ENCODE measurements at regions not wholly inside any gene's neighbourhood (a gene's known extent, or its start where the extent isn't known, plus 50 kb on each side); places are given as distances from the start of the nearest gene placed in this dataset.
"Not testable (repeated sequence)": the region's sequence is repeated elsewhere in the genome, so short reads cannot be mapped to it uniquely, and the experiment has no call there.

DNA sequence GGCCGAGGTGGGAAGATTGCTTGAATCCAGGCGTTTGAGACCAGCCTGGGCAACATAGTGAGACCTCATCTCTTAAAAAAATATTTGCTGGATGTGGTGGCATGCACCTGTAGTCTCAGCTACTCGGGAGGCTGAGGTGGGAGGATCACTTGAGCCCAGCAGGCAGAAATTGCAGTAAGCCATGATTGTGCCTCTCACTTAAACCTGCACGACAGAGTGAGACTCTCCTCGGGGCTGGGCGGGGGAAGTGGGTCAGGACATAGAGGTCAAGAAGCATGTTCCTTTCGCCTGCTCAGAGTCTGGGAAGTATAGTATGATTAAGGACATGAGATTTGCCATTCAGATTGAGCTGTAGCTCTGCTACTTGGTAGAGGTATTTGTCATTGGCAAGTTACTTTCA, 52.3 kb downstream of the SEPTIN7 start:
- H3K4me1 ChIP-seq (ENCODE audit: control insufficient read depth in 2 of 2, insufficient read depth in 2 of 2, low read length in 2 of 2); DNase-seq (ENCODE audit: low read depth in 6 of 9, low spot score in 9 of 9): not testable (repeated sequence)
- WGBS: 98% methylated on average over 7 of the region's 7 CpGs

DNA sequence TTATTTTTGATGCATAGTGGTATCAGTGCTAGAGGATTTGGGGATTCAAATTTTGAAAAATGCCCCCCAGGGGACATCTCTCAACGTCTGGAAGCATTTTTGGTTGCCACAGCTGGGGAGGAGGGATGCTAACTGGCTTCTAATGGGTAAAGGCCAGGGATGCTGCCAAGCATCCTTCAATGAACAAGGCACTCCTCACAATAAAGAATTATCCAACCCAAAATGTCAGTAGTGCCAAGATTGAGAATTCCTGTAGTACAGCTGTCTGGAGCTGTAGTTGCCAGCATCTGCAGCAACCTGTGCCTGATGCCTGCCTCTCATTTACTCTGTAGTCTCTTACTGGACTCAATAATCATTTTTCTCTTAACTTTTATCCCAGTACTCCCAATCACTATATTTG, 53.5 kb downstream of the SEPTIN7 start:
- WGBS: 93% methylated on average over 1 of the region's 1 CpG
- Histone ChIP-seq H3K9me3 (ENCODE audit: control insufficient read depth in 2 of 2, insufficient read depth in 1 of 2, low read length in 1 of 2) (peaks cover 0 to 3% of the 10 kb centered on the region in 2 donors), H3K27ac (ENCODE audit: low read depth in 1 of 2, low read length in 1 of 2) (no peak overlapping the region), H3K27me3 (ENCODE audit: control insufficient read depth in 2 of 2, insufficient read depth in 1 of 2, low read length in 1 of 2) (no peaks in the 10 kb centered on the region), H3K36me3 (ENCODE audit: control insufficient read depth in 2 of 2, insufficient read depth in 2 of 2, low read length in 1 of 2) (peaks cover 2 to 13% of the 10 kb centered on the region in 2 donors), H3K4me3 (ENCODE audit: low read length in 2 of 2) (no peak overlapping the region), H3K4me1 (ENCODE audit: control insufficient read depth in 2 of 2, insufficient read depth in 2 of 2, low read length in 2 of 2) (no peaks in the 10 kb centered on the region)
- no peak for DNase-seq (ENCODE audit: low read depth in 6 of 9, low spot score in 9 of 9)

More for the DNA sequence above, 52.3 kb downstream of the SEPTIN7 start:
- H3K27me3 ChIP-seq (ENCODE audit: control insufficient read depth in 2 of 2, insufficient read depth in 1 of 2, low read length in 1 of 2); H3K4me3 ChIP-seq (ENCODE audit: low read length in 2 of 2); H3K27ac ChIP-seq (ENCODE audit: low read depth in 1 of 2, low read length in 1 of 2); H3K9me3 ChIP-seq (ENCODE audit: control insufficient read depth in 2 of 2, insufficient read depth in 1 of 2, low read length in 1 of 2): not testable (repeated sequence)
- peaks cover 2 to 13% of the 10 kb centered on the region in 2 donors for H3K36me3 ChIP-seq (ENCODE audit: control insufficient read depth in 2 of 2, insufficient read depth in 2 of 2, low read length in 1 of 2)

- no peaks in the 10 kb centered on the region for H3K4me1 ChIP-seq (ENCODE audit: control insufficient read depth in 2 of 2, insufficient read depth in 2 of 2, low read length in 2 of 2)
- no peak overlapping the region for H3K4me3 ChIP-seq (ENCODE audit: low read length in 2 of 2)
- no peak for DNase-seq (ENCODE audit: low read depth in 6 of 9, low spot score in 9 of 9)
- no peak overlapping the region for H3K27ac ChIP-seq (ENCODE audit: low read depth in 1 of 2, low read length in 1 of 2)
- 74% methylated on average over 4 of the region's 4 CpGs for WGBS
- H3K27me3 ChIP-seq (ENCODE audit: control insufficient read depth in 2 of 2, insufficient read depth in 1 of 2, low read length in 1 of 2): no peaks in the 10 kb centered on the region
- H3K9me3 ChIP-seq (ENCODE audit: control insufficient read depth in 2 of 2, insufficient read depth in 1 of 2, low read length in 1 of 2): peaks cover 0 to 3% of the 10 kb centered on the region in 2 donors
- peaks cover 2 to 13% of the 10 kb centered on the region in 2 donors for H3K36me3 ChIP-seq (ENCODE audit: control insufficient read depth in 2 of 2, insufficient read depth in 2 of 2, low read length in 1 of 2)
Measured at GRCh38 chr7:35856175-35856574, 55.3 kb downstream of the SEPTIN7 start.

GRCh38 chr7:35860664-35861063, 59.8 kb downstream of the SEPTIN7 start:
- no peak overlapping the region for H3K4me3 ChIP-seq (ENCODE audit: low read length in 2 of 2)
- 97% methylated on average over 1 of the region's 1 CpG for WGBS
- H3K36me3 ChIP-seq (ENCODE audit: control insufficient read depth in 2 of 2, insufficient read depth in 2 of 2, low read length in 1 of 2): peaks cover 9 to 20% of the 10 kb centered on the region in 2 donors
- no peaks in the 10 kb centered on the region for H3K9me3 ChIP-seq (ENCODE audit: control insufficient read depth in 2 of 2, insufficient read depth in 1 of 2, low read length in 1 of 2)
- H3K27ac ChIP-seq (ENCODE audit: low read depth in 1 of 2, low read length in 1 of 2): no peak overlapping the region
- no peak for DNase-seq (ENCODE audit: low read depth in 6 of 9, low spot score in 9 of 9)
- no peaks in the 10 kb centered on the region for H3K4me1 ChIP-seq (ENCODE audit: control insufficient read depth in 2 of 2, insufficient read depth in 2 of 2, low read length in 2 of 2)
- no peaks in the 10 kb centered on the region for H3K27me3 ChIP-seq (ENCODE audit: control insufficient read depth in 2 of 2, insufficient read depth in 1 of 2, low read length in 1 of 2)

DNA sequence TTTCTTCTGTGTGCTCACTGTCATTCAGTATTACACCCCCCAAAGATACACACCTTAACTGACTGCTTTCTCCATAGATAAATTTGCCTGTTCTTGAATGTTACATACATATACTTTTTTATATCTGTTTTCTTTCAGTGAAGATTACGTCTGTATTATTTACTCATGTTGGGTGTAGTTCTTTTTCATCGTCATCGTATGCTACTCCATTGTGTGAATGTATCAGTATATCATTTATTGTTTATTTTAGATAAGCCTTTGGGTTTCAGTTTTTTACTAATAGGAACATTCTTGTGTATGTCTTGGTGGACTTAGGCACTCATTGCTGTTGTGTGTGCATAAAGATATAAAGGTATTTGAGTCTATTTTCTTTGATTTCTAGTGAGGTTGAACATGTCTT, 64.4 kb downstream of the SEPTIN7 start:
- Histone ChIP-seq H3K9me3 (ENCODE audit: control insufficient read depth in 2 of 2, insufficient read depth in 1 of 2, low read length in 1 of 2) (no peaks in the 10 kb centered on the region), H3K27ac (ENCODE audit: low read depth in 1 of 2, low read length in 1 of 2) (no peak overlapping the region), H3K4me3 (ENCODE audit: low read length in 2 of 2) (no peak overlapping the region), H3K27me3 (ENCODE audit: control insufficient read depth in 2 of 2, insufficient read depth in 1 of 2, low read length in 1 of 2) (no peaks in the 10 kb centered on the region), H3K4me1 (ENCODE audit: control insufficient read depth in 2 of 2, insufficient read depth in 2 of 2, low read length in 2 of 2) (no peaks in the 10 kb centered on the region), H3K36me3 (ENCODE audit: control insufficient read depth in 2 of 2, insufficient read depth in 2 of 2, low read length in 1 of 2) (peaks cover 9 to 38% of the 10 kb centered on the region in 2 donors)
- no peak for DNase-seq (ENCODE audit: low read depth in 6 of 9, low spot score in 9 of 9)
- 98% methylated on average over 3 of the region's 3 CpGs for WGBS

GRCh38 chr7:35866186-35866585, 65.3 kb downstream of the SEPTIN7 start:
- Histone ChIP-seq H3K27ac (ENCODE audit: low read depth in 1 of 2, low read length in 1 of 2) (no peak overlapping the region), H3K27me3 (ENCODE audit: control insufficient read depth in 2 of 2, insufficient read depth in 1 of 2, low read length in 1 of 2) (no peaks in the 10 kb centered on the region), H3K4me3 (ENCODE audit: low read length in 2 of 2) (no peak overlapping the region), H3K9me3 (ENCODE audit: control insufficient read depth in 2 of 2, insufficient read depth in 1 of 2, low read length in 1 of 2) (no peaks in the 10 kb centered on the region), H3K4me1 (ENCODE audit: control insufficient read depth in 2 of 2, insufficient read depth in 2 of 2, low read length in 2 of 2) (no peaks in the 10 kb centered on the region), H3K36me3 (ENCODE audit: control insufficient read depth in 2 of 2, insufficient read depth in 2 of 2, low read length in 1 of 2) (peaks cover 9 to 42% of the 10 kb centered on the region in 2 donors)
- no peak for DNase-seq (ENCODE audit: low read depth in 6 of 9, low spot score in 9 of 9)
- 80% methylated on average over 1 of the region's 1 CpG for WGBS

- not testable (repeated sequence) for H3K4me3 ChIP-seq (ENCODE audit: low read length in 2 of 2); H3K4me1 ChIP-seq (ENCODE audit: control insufficient read depth in 2 of 2, insufficient read depth in 2 of 2, low read length in 2 of 2); H3K27ac ChIP-seq (ENCODE audit: low read depth in 1 of 2, low read length in 1 of 2); H3K9me3 ChIP-seq (ENCODE audit: control insufficient read depth in 2 of 2, insufficient read depth in 1 of 2, low read length in 1 of 2); H3K27me3 ChIP-seq (ENCODE audit: control insufficient read depth in 2 of 2, insufficient read depth in 1 of 2, low read length in 1 of 2); DNase-seq (ENCODE audit: low read depth in 6 of 9, low spot score in 9 of 9)
- WGBS: 14% methylated on average over 1 of the region's 1 CpG
- peaks cover 4 to 44% of the 10 kb centered on the region in 2 donors for H3K36me3 ChIP-seq (ENCODE audit: control insufficient read depth in 2 of 2, insufficient read depth in 2 of 2, low read length in 1 of 2)
Measured at GRCh38 chr7:35869117-35869516, 68.3 kb downstream of the SEPTIN7 start.

DNA sequence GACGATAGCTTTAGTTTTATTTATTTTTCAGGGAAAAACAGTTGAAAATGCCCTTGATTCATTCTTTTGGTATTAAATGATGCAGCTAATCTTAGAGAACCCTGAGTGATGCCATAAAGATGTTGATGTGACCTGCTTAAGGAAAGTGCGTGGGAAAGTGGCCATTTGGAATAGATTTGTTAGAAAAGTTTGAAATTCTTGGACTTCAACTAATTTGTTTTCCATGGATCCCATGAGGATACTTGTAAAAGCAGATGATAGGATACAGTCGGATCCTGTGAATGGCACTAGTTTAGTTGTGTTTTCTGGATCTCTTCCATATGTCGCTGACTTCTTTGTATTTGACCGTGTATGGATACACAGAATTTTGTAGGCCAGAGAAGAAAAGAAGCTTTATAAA, 69.0 kb downstream of the SEPTIN7 start:
- H3K4me1 ChIP-seq (ENCODE audit: control insufficient read depth in 2 of 2, insufficient read depth in 2 of 2, low read length in 2 of 2): no peaks in the 10 kb centered on the region
- H3K27ac ChIP-seq (ENCODE audit: low read depth in 1 of 2, low read length in 1 of 2): no peak overlapping the region
- WGBS: 97% methylated on average over 5 of the region's 5 CpGs
- H3K36me3 ChIP-seq (ENCODE audit: control insufficient read depth in 2 of 2, insufficient read depth in 2 of 2, low read length in 1 of 2): peaks cover 3 to 42% of the 10 kb centered on the region in 2 donors
- H3K4me3 ChIP-seq (ENCODE audit: low read length in 2 of 2): no peak overlapping the region
- H3K27me3 ChIP-seq (ENCODE audit: control insufficient read depth in 2 of 2, insufficient read depth in 1 of 2, low read length in 1 of 2): no peaks in the 10 kb centered on the region
- H3K9me3 ChIP-seq (ENCODE audit: control insufficient read depth in 2 of 2, insufficient read depth in 1 of 2, low read length in 1 of 2): no peaks in the 10 kb centered on the region
- DNase-seq (ENCODE audit: low read depth in 6 of 9, low spot score in 9 of 9): no peak

DNA sequence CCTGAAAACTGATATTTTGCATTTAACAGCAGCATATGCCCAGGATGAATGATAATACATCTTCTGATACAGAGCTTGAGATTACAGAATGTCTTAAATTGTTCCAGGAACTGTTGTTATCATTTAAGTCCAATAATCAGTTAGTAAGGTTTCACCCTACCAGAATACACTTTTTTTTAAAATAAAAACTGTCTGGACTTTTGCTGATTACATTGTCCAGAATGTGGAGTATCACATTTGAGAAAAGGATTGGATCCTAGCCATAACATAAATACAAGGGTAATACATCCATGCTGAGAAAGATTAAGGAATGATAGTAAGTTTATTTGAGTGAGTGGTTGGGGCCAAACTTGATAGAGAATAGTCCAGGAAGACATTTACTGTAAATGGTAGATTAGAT, 71.0 kb downstream of the SEPTIN7 start:
- Histone ChIP-seq H3K27ac (ENCODE audit: low read depth in 1 of 2, low read length in 1 of 2) (no peak overlapping the region), H3K9me3 (ENCODE audit: control insufficient read depth in 2 of 2, insufficient read depth in 1 of 2, low read length in 1 of 2) (no peaks in the 10 kb centered on the region), H3K4me1 (ENCODE audit: control insufficient read depth in 2 of 2, insufficient read depth in 2 of 2, low read length in 2 of 2) (no peaks in the 10 kb centered on the region), H3K4me3 (ENCODE audit: low read length in 2 of 2) (no peak overlapping the region), H3K36me3 (ENCODE audit: control insufficient read depth in 2 of 2, insufficient read depth in 2 of 2, low read length in 1 of 2) (peaks cover 3 to 33% of the 10 kb centered on the region in 2 donors), H3K27me3 (ENCODE audit: control insufficient read depth in 2 of 2, insufficient read depth in 1 of 2, low read length in 1 of 2) (no peaks in the 10 kb centered on the region)
- no peak for DNase-seq (ENCODE audit: low read depth in 6 of 9, low spot score in 9 of 9)

DNA sequence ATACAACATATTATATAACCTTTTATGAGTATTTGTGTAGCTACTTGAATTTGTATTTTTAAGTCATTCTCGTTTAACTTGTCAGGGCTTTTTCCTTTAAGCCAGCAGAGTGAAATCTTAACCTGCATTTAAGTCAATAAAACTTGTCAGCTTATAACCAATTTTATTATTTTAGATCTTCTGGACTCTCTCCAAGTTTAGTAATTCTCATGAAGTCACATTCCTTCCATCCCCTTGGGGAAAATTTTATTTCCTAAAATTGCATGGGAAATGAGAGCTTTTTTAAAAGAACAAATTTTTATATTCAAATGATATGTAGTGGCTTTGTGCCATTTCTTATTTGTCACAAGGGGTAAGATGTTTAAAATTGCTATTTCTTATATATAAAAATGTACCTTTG, 74.0 kb downstream of the SEPTIN7 start:
- Histone ChIP-seq H3K4me1 (ENCODE audit: control insufficient read depth in 2 of 2, insufficient read depth in 2 of 2, low read length in 2 of 2) (no peaks in the 10 kb centered on the region), H3K27ac (ENCODE audit: low read depth in 1 of 2, low read length in 1 of 2) (no peak overlapping the region), H3K9me3 (ENCODE audit: control insufficient read depth in 2 of 2, insufficient read depth in 1 of 2, low read length in 1 of 2) (no peaks in the 10 kb centered on the region), H3K4me3 (ENCODE audit: low read length in 2 of 2) (no peak overlapping the region), H3K27me3 (ENCODE audit: control insufficient read depth in 2 of 2, insufficient read depth in 1 of 2, low read length in 1 of 2) (no peaks in the 10 kb centered on the region), H3K36me3 (ENCODE audit: control insufficient read depth in 2 of 2, insufficient read depth in 2 of 2, low read length in 1 of 2) (peaks cover 0 to 22% of the 10 kb centered on the region in 2 donors)
- DNase-seq (ENCODE audit: low read depth in 6 of 9, low spot score in 9 of 9): no peak
- WGBS: 89% methylated on average over 1 of the region's 1 CpG
